ENCODE measurements at regions not wholly inside any gene's neighbourhood (a gene's known extent, or its start where the extent isn't known, plus 50 kb on each side); places are given as distances from the start of the nearest gene placed in this dataset.

DNA sequence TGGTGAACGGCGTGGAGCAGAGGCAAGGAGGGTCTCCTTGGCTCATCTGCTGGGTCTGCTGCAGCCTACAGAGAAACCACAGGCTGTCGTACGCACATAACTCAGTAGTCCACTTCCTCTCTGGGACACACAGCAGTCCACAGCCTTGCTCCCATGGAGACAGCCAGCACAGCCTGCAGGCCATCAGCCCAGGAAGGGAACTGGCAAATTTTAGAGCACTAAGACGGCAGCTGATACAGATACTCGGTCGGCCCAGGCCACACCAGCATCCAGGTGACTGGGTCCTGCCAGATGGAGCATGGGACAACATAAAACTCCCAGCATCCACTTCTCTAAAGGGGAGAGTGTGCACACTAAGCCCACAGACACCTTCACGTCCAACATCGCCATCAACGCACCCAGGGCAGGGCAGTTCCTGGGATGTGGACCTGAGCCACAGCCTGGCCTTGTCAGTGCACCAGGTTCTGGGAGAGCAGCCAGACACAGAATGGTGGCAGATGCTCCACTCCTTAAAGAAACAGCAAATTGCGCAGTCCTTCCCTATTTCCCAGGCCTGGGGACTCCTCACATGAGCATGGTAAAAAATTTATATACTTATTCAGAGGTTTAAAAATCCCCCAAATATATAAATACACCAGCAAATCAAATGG lies 247.1 kb upstream of the RAB4A start:
- no peaks in the 10 kb centered on the region for H3K36me3 Mint-ChIP-seq (ENCODE audit: low read depth)
- ATAC-seq (no peak), DNase-seq (no peak)
- CTCF ChIA-PET = no interaction called here
- no peak overlapping the region for H3K4me3 Mint-ChIP-seq
- peaks cover 21% of the 10 kb centered on the region for H3K4me1 Mint-ChIP-seq (ENCODE audit: low read depth)
- no peak overlapping the region for H3K27ac Mint-ChIP-seq
- POLR2A ChIA-PET = no interaction called here
- H3K9me3 Mint-ChIP-seq (ENCODE audit: insufficient read depth) = no peaks in the 10 kb centered on the region
- H3K27me3 Mint-ChIP-seq (ENCODE audit: low read depth) = no peaks in the 10 kb centered on the region

GRCh38 chr1:229024528-229025130 lies 246.3 kb upstream of the RAB4A start:
- CTCF ChIA-PET = no interaction called here
- no peak overlapping the region for H3K27ac Mint-ChIP-seq
- ATAC-seq = no peak
- H3K27me3 Mint-ChIP-seq (ENCODE audit: low read depth) = no peaks in the 10 kb centered on the region
- POLR2A ChIA-PET = no interaction called here
- H3K9me3 Mint-ChIP-seq (ENCODE audit: insufficient read depth) = no peaks in the 10 kb centered on the region
- DNase-seq = no peak
- H3K36me3 Mint-ChIP-seq (ENCODE audit: low read depth) = no peaks in the 10 kb centered on the region
- peaks cover 21% of the 10 kb centered on the region for H3K4me1 Mint-ChIP-seq (ENCODE audit: low read depth)
- no peak overlapping the region for H3K4me3 Mint-ChIP-seq

DNA sequence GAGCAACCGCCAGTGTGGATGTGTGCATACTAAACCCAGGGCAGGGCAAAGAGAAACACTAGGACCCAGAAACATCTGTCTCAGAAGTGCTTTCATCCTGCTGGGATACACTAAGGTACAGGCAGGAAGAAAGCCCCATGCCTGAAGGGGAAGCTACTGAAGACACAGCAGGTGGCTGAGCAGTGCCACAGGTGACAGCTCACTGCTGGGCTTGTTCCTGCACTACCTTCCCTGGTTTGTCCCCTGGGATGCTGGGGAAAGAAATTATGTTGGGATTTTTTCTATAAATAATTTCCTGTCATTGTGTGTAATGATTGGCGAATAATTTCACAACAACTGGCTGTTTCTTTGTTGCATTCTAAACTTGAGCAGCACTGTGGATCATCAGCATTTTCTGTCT lies 245.3 kb upstream of the RAB4A start:
- Mint-ChIP-seq H3K27ac (no peak overlapping the region), H3K27me3 (ENCODE audit: low read depth) (no peaks in the 10 kb centered on the region), H3K36me3 (ENCODE audit: low read depth) (no peaks in the 10 kb centered on the region), H3K4me1 (ENCODE audit: low read depth) (peaks cover 21% of the 10 kb centered on the region), H3K4me3 (no peak overlapping the region), H3K9me3 (ENCODE audit: insufficient read depth) (no peaks in the 10 kb centered on the region)
- ChIA-PET CTCF (no interaction called here), POLR2A (no interaction called here)
- DNase-seq (no peak), ATAC-seq (no peak)

GRCh38 chr1:229027158-229027557 lies 243.8 kb upstream of the RAB4A start:
- POLR2A ChIA-PET = no interaction called here
- peak; percentile 19 for ATAC-seq
- peak overlapping the region; percentile 91 for H3K27ac Mint-ChIP-seq

DNA sequence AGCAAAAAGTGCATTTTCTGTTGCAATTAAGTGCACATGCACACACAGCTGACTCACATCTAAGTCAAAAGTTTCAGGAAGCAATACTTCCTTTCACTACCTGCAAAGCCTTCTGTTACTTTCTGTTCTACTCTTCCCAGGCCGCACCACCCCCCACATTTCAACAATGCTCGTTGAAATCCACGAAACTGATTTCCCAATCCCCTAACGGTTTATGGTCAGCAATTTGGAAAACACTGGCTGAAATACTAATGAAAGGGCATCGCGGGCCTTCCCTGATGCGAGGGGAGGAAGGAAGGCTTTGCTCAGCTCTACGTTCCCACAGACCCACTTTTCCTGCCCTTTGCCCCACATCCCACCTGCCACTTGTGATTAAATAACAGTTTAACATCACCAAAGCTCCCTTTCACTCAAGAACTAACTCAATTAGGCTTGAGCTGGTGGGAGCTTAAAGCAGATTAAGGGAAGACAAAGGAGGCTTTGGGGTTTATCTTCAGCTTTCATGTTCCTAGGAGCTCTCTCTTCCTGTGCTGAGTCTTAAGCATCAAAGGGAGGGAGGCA lies 243.2 kb upstream of the RAB4A start:
- peak; percentile 86 for ATAC-seq
- Mint-ChIP-seq H3K36me3 (ENCODE audit: low read depth) (no peaks in the 10 kb centered on the region), H3K27me3 (ENCODE audit: low read depth) (no peaks in the 10 kb centered on the region), H3K27ac (peak overlapping the region; percentile 91), H3K9me3 (ENCODE audit: insufficient read depth) (no peaks in the 10 kb centered on the region), H3K4me3 (peak overlapping the region; percentile 75), H3K4me1 (ENCODE audit: low read depth) (peaks cover 27% of the 10 kb centered on the region)
- ChIA-PET CTCF (interaction anchor here (0.5 kb wide), 1 partner anchor 293 kb away, joined by 3 read pairs; no protein-coding TSS in a partner anchor), POLR2A (no interaction called here)
- DNase-seq = peak; percentile 42

More at GRCh38 chr1:229027158-229027557, 243.8 kb upstream of the RAB4A start:
- Mint-ChIP-seq H3K27me3 (ENCODE audit: low read depth) (no peaks in the 10 kb centered on the region), H3K9me3 (ENCODE audit: insufficient read depth) (no peaks in the 10 kb centered on the region), H3K4me1 (ENCODE audit: low read depth) (peaks cover 22% of the 10 kb centered on the region), H3K4me3 (peak overlapping the region; percentile 75), H3K36me3 (ENCODE audit: low read depth) (no peaks in the 10 kb centered on the region)
- CTCF ChIA-PET = interaction anchor here (0.5 kb wide), 1 partner anchor 292 kb away, joined by 3 read pairs; no protein-coding TSS in a partner anchor
- DNase-seq = no peak

DNA sequence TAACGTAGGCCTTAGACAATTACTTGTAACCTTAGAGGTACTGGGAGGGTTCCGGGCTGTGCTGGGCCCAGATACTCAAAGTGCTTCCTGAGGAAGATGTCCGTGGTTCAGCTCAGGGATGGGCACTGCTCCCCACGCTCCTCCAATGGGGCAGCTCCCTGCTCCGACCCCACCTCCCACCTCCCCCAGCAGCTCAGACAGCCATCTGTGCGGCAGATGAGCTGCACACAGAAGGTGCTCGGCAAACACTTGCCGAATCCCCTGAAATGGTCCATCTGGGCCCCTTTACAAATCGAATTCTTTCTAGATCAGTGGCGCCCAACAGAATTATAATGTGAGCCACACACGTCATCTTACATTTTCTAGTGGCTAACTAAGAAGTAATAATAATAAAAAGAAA lies 242.4 kb upstream of the RAB4A start:
- ChIA-PET CTCF (no interaction called here), POLR2A (no interaction called here)
- ATAC-seq (no peak), DNase-seq (no peak)
- Mint-ChIP-seq H3K9me3 (ENCODE audit: insufficient read depth) (no peaks in the 10 kb centered on the region), H3K4me1 (ENCODE audit: low read depth) (peaks cover 29% of the 10 kb centered on the region), H3K4me3 (no peak overlapping the region), H3K27ac (peak overlapping the region; percentile 61), H3K27me3 (ENCODE audit: low read depth) (peaks cover 6% of the 10 kb centered on the region), H3K36me3 (ENCODE audit: low read depth) (no peaks in the 10 kb centered on the region)

- ChIA-PET CTCF (interaction anchor here (0.7 kb wide), 1 partner anchor 294 kb away, joined by 3 read pairs; the partner anchor contains the start of gene RHOU), POLR2A (no interaction called here)
- H3K4me1 Mint-ChIP-seq (ENCODE audit: low read depth) = peaks cover 33% of the 10 kb centered on the region
- H3K27ac Mint-ChIP-seq = no peak overlapping the region
- ATAC-seq = no peak
- H3K27me3 Mint-ChIP-seq (ENCODE audit: low read depth) = peaks cover 10% of the 10 kb centered on the region
- no peak overlapping the region for H3K4me3 Mint-ChIP-seq
- H3K36me3 Mint-ChIP-seq (ENCODE audit: low read depth) = no peaks in the 10 kb centered on the region
- H3K9me3 Mint-ChIP-seq (ENCODE audit: insufficient read depth) = no peaks in the 10 kb centered on the region
- DNase-seq = no peak
These were observed 241.7 kb upstream of the RAB4A start for GRCh38 chr1:229028987-229029878.

DNA sequence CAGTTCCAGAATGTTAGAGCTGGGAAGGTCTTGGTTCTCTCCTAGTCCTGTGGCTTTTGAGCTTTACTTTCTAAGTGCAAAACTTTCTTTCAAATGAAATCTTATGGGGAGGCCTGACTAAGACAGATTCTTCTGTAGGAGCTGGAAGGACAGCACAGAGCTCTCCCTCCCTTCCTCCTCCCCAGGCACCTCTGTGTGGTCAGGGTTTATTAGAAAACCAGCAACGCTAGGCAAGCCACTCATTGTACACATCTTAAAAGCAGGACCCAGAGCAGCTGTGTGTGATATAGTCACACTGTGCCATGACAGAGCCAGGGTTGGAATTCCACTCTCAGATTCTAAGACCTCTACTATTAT lies 241.1 kb upstream of the RAB4A start:
- no peak overlapping the region for H3K27ac Mint-ChIP-seq
- POLR2A ChIA-PET = no interaction called here
- H3K4me3 Mint-ChIP-seq = no peak overlapping the region
- no peaks in the 10 kb centered on the region for H3K36me3 Mint-ChIP-seq (ENCODE audit: low read depth)
- DNase-seq (no peak), ATAC-seq (no peak)
- peaks cover 10% of the 10 kb centered on the region for H3K27me3 Mint-ChIP-seq (ENCODE audit: low read depth)
- no peaks in the 10 kb centered on the region for H3K9me3 Mint-ChIP-seq (ENCODE audit: insufficient read depth)
- peaks cover 39% of the 10 kb centered on the region for H3K4me1 Mint-ChIP-seq (ENCODE audit: low read depth)
- CTCF ChIA-PET = interaction anchor here (0.7 kb wide), 1 partner anchor 294 kb away, joined by 3 read pairs; the partner anchor contains the start of gene RHOU

- no peaks in the 10 kb centered on the region for H3K36me3 Mint-ChIP-seq (ENCODE audit: low read depth)
- peaks cover 47% of the 10 kb centered on the region for H3K4me1 Mint-ChIP-seq (ENCODE audit: low read depth)
- ChIA-PET POLR2A (no interaction called here), CTCF (interaction anchor here (0.9 kb wide), 1 partner anchor 296 kb away, joined by 3 read pairs; no protein-coding TSS in a partner anchor)
- peaks cover 10% of the 10 kb centered on the region for H3K27me3 Mint-ChIP-seq (ENCODE audit: low read depth)
- no peak overlapping the region for H3K27ac Mint-ChIP-seq
- H3K9me3 Mint-ChIP-seq (ENCODE audit: insufficient read depth) = no peaks in the 10 kb centered on the region
- DNase-seq (no peak), ATAC-seq (no peak)
- H3K4me3 Mint-ChIP-seq = no peak overlapping the region
These were observed 240.3 kb upstream of the RAB4A start for GRCh38 chr1:229030630-229031029.

DNA sequence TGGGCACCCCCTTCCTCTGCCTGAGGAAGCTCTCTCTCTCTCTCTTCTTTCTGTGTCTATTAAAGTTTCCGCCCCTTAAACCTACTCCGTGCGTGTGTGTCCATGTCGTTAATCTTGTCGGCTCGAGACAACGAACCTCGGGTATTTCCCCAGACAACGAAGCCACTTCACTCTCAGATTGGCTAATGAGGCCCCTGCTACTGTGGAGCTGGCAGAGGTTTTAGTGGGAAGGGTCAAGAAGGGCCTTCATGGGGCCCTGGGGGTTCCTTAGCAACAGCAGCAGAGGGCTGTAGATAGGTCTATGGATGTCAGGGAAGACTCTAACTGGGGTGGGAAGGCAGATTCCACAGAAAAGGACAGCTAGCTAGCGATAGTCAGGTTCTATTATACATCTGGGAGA lies 239.8 kb upstream of the RAB4A start:
- H3K27me3 Mint-ChIP-seq (ENCODE audit: low read depth) = peaks cover 10% of the 10 kb centered on the region
- no peak for DNase-seq
- no peak overlapping the region for H3K4me3 Mint-ChIP-seq
- no peaks in the 10 kb centered on the region for H3K36me3 Mint-ChIP-seq (ENCODE audit: low read depth)
- no peaks in the 10 kb centered on the region for H3K9me3 Mint-ChIP-seq (ENCODE audit: insufficient read depth)
- peaks cover 51% of the 10 kb centered on the region for H3K4me1 Mint-ChIP-seq (ENCODE audit: low read depth)
- CTCF ChIA-PET = interaction anchor here (0.9 to 1.0 kb wide), 2 partner anchors 196 to 297 kb away, joined by 3 read pairs; no protein-coding TSS in a partner anchor
- POLR2A ChIA-PET = no interaction called here
- no peak overlapping the region for H3K27ac Mint-ChIP-seq
- ATAC-seq = no peak

DNA sequence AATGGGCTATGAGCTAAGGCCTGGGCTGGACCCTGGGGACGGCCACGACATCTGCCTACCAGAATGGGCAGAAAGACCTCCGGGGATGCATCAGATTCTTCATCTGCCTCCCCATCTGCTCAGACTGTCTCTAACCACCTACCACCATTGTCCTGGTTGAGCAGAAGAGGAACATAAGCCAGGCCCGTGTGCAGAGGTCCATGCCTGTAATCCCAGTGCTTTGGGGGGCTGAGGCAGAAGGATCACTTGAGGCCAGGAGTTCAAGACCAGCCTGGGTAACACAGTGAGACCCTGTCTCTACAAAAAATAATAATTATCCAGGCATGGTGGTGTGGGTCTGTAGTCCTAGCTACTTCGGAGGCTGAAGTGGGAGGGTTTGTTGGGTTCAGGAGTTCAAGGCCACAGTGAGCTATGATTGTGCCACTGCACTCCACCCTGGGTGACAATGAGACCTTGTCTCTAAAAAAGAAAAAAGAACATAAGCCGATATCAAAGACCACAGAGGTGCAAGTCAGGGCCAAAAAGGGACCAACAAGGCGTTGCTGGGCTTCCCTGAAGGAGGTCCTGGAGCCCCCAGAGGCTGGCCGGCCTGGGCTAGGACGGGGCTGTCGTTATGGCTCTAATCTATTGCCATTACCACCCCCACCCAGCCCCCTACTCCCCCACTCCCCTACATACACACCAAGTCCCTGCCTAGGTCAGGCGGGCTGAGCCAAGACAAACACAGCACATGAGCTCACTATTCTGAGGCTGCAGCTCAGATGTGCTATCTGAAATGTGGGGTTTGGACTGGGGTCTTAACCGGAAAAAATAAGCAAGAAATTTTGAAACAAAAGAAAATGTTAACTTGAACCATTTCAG lies 239.2 kb upstream of the RAB4A start:
- no peak for DNase-seq
- Mint-ChIP-seq H3K4me3 (no peak overlapping the region), H3K4me1 (ENCODE audit: low read depth) (peaks cover 57% of the 10 kb centered on the region), H3K9me3 (ENCODE audit: insufficient read depth) (no peaks in the 10 kb centered on the region), H3K27ac (no peak overlapping the region), H3K27me3 (ENCODE audit: low read depth) (peaks cover 10% of the 10 kb centered on the region), H3K36me3 (ENCODE audit: low read depth) (no peaks in the 10 kb centered on the region)
- CTCF ChIA-PET = interaction anchor here (0.9 to 1.0 kb wide), 2 partner anchors 196 to 297 kb away, joined by 3 read pairs; no protein-coding TSS in a partner anchor
- no peak for ATAC-seq
- POLR2A ChIA-PET = no interaction called here
